WI38 (cell line): ENCODE measurements at regions not wholly inside any gene's neighbourhood (a gene's known extent, or its start where the extent isn't known, plus 50 kb on each side); places are given as distances from the start of the nearest gene placed in this dataset.

Experiments
- H3K4me3 ChIP-seq: 2 replicates; pipeline ENCODE4 v1.5.1; 2011; ENCODE audit warnings: low read depth, mild to moderate bottlenecking, control low read depth, low read length
- CTCF ChIP-seq: IDR thresholded peaks from 2 replicates; pipeline ENCODE4 v1.5.1; 2012; ENCODE audit warnings: low read depth, mild to moderate bottlenecking, control low read depth, low read length

GRCh38 chr10:107809889-107810288, 645.4 kb upstream of the SORCS1 start:
- no peak overlapping the region for H3K4me3 ChIP-seq
- TF ChIP-seq CTCF = no peak

GRCh38 chr10:107807836-107808235, 643.3 kb upstream of the SORCS1 start:
- no peak for TF ChIP-seq CTCF
- H3K4me3 ChIP-seq = no peak overlapping the region

GRCh38 chr10:107806026-107806425, 641.5 kb upstream of the SORCS1 start:
- no peak for TF ChIP-seq CTCF
- H3K4me3 ChIP-seq = no peak overlapping the region

- TF ChIP-seq CTCF = no peak
Measured at GRCh38 chr10:107803546-107803945, 639.0 kb upstream of the SORCS1 start.

GRCh38 chr10:107800061-107800460, 635.6 kb upstream of the SORCS1 start:
- H3K4me3 ChIP-seq = no peak overlapping the region
- no peak for TF ChIP-seq CTCF

More at GRCh38 chr10:107803546-107803945, 639.0 kb upstream of the SORCS1 start:
- H3K4me3 ChIP-seq = no peak overlapping the region

GRCh38 chr10:107790271-107790670, 625.8 kb upstream of the SORCS1 start:
- H3K4me3 ChIP-seq = no peak overlapping the region
- no peak for TF ChIP-seq CTCF

GRCh38 chr10:107771066-107771465, 606.6 kb upstream of the SORCS1 start:
- no peak for TF ChIP-seq CTCF
- H3K4me3 ChIP-seq = no peak overlapping the region
